ENCODE measurements at regions not wholly inside any gene's neighbourhood (a gene's known extent, or its start where the extent isn't known, plus 50 kb on each side); places are given as distances from the start of the nearest gene placed in this dataset.

DNA sequence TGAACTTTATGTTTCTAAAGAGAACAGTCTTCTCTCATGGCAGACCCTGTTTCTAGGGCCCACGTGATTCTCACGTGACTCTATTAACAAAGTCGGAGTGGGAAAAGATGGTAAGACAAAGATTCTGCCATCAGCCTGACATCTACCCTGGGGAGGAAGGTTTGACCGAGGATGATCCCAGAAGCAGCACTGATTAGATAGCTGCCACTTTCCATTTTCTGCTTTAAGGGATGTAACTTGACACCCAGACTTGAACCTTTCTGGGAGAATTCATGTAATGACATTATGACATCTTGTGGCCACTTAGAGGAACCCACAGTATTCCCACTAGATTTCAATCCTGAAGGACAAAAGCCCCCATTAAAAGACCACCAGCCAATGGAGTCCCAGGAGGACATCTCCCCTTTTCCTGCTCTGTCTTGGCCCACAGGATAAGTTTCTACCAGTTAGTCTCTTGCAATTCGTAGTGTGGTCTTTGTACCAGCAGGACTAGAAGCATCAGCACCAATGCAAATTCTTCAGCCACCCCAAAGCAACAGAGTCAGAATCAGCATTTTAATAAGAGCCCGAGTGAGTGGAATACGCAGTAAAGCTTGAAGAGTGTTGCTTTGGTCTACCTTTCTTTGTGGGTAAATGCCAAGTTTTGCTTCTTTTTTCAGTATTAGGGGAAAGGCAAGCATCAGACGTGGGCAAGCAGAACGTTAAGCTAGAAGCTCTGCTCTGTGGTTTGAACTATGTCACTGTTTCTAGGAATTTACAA, 480.5 kb upstream of the PROK2 start:
- no peaks in the 10 kb centered on the region for H3K79me2 ChIP-seq
- H4K20me1 ChIP-seq (ENCODE audit: insufficient read depth, poor library complexity, severe bottlenecking), result no peaks in the 10 kb centered on the region
- no peaks in the 10 kb centered on the region for H3K36me3 ChIP-seq (replicated peaks; ENCODE audit: insufficient read depth, low read depth)
- no peaks in the 10 kb centered on the region for H3K27me3 ChIP-seq
- 56% methylated on average over 9 of the region's 9 CpGs for WGBS (ENCODE audit: low lambda C conversion rate, missing lambda C conversion rate)
- H3K27ac ChIP-seq, result no peak overlapping the region
- no peaks in the 10 kb centered on the region for H3K9me3 ChIP-seq (ENCODE audit: low read depth)
- no peak overlapping the region for H2AFZ ChIP-seq
- H3K4me3 ChIP-seq, result no peak overlapping the region
- peaks cover 10% of the 10 kb centered on the region for H3K4me1 ChIP-seq (ENCODE audit: insufficient read depth)
- H3K4me2 ChIP-seq, result no peak overlapping the region
- no peak for DNase-seq (ENCODE audit: low spot score)
- TF ChIP-seq EZH2 (IDR thresholded peaks at IDR 0.05; ENCODE audit: borderline replicate concordance) (no peak), CTCF (IDR thresholded peaks at IDR 0.05; ENCODE audit: poor library complexity) (peak; percentile 49)
- H3K9me2 ChIP-seq (replicated peaks; ENCODE audit: insufficient read depth), result no peaks in the 10 kb centered on the region

DNA sequence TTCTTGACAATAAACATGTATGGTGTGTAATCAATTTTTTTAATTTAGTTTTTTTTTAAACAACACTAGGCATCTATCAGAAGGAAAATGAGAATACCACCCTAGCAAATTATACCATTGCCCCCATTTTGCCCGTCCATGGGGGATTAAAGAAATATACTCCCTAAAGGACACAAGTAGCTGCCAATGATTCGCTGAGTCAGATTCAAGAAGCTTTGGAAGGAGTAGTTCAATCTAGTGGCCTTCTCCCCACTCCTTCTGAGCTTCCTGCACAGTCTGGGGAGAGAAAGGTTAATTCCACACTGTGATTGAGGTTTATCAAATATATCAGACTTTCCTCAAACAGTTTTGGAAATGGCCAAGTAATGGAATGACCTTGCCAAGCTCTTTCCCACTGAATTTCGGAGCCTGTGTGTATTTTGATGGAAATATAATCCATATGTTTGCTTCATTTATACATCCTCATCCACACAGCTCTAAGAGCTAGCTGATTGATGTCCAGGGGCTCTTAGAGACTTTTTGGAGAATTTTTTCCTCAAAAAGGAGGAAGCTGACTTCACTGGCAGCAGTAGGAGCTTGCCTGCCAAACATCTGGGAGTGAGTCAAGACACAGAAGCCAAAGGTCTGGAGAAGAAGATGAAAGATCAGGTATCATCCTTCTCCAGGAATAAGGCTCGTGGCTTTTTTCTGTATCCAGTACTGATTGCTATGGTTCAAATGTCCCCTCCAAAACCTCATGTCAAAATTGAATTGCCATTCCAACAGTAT, 478.5 kb upstream of the PROK2 start:
- TF ChIP-seq CTCF (IDR thresholded peaks at IDR 0.05; ENCODE audit: poor library complexity) (no peak), EZH2phosphoT487 (IDR thresholded peaks at IDR 0.05; ENCODE audit: low read depth, severe bottlenecking, unreplicated experiment) (no peak)
- Histone ChIP-seq H3K27me3 (no peaks in the 10 kb centered on the region), H3K27ac (no peak overlapping the region), H3K4me1 (ENCODE audit: insufficient read depth) (peaks cover 3% of the 10 kb centered on the region), H3K4me3 (no peak overlapping the region), H2AFZ (no peak overlapping the region), H3K36me3 (replicated peaks; ENCODE audit: insufficient read depth, low read depth) (no peaks in the 10 kb centered on the region), H3K9me3 (ENCODE audit: low read depth) (no peaks in the 10 kb centered on the region), H3K4me2 (no peak overlapping the region), H4K20me1 (ENCODE audit: insufficient read depth, poor library complexity, severe bottlenecking) (no peaks in the 10 kb centered on the region), H3K79me2 (no peaks in the 10 kb centered on the region), H3K9me2 (replicated peaks; ENCODE audit: insufficient read depth) (no peaks in the 10 kb centered on the region)
- no peak for DNase-seq (ENCODE audit: low spot score)
- WGBS (ENCODE audit: low lambda C conversion rate, missing lambda C conversion rate), result 74% methylated on average over 4 of the region's 4 CpGs

- WGBS (ENCODE audit: low lambda C conversion rate, missing lambda C conversion rate), result 74% methylated on average over 3 of the region's 3 CpGs
Measured at GRCh38 chr3:72262736-72263135, 477.8 kb upstream of the PROK2 start.

More at GRCh38 chr3:72262736-72263135, 477.8 kb upstream of the PROK2 start:
- no peak for DNase-seq (ENCODE audit: low spot score)
- H2AFZ ChIP-seq, result no peak overlapping the region
- no peak overlapping the region for H3K4me3 ChIP-seq
- no peaks in the 10 kb centered on the region for H4K20me1 ChIP-seq (ENCODE audit: insufficient read depth, poor library complexity, severe bottlenecking)
- no peak overlapping the region for H3K27ac ChIP-seq
- no peaks in the 10 kb centered on the region for H3K36me3 ChIP-seq (replicated peaks; ENCODE audit: insufficient read depth, low read depth)
- H3K4me1 ChIP-seq (ENCODE audit: insufficient read depth), result peaks cover 6% of the 10 kb centered on the region
- H3K79me2 ChIP-seq, result no peaks in the 10 kb centered on the region
- H3K4me2 ChIP-seq, result no peak overlapping the region
- no peaks in the 10 kb centered on the region for H3K9me2 ChIP-seq (replicated peaks; ENCODE audit: insufficient read depth)
- no peaks in the 10 kb centered on the region for H3K27me3 ChIP-seq
- no peaks in the 10 kb centered on the region for H3K9me3 ChIP-seq (ENCODE audit: low read depth)
- TF ChIP-seq EZH2phosphoT487 (IDR thresholded peaks at IDR 0.05; ENCODE audit: low read depth, severe bottlenecking, unreplicated experiment) (no peak), EZH2 (IDR thresholded peaks at IDR 0.05; ENCODE audit: borderline replicate concordance) (no peak), CTCF (IDR thresholded peaks at IDR 0.05; ENCODE audit: poor library complexity) (no peak)

Data from hepatocyte (in vitro differentiated cells).